Thyroid gland (tissue), 4 donors: ENCODE measurements at regions not wholly inside any gene's neighbourhood (a gene's known extent, or its start where the extent isn't known, plus 50 kb on each side); places are given as distances from the start of the nearest gene placed in this dataset.

Experiments
- POLR2A ChIP-seq, 2 donors: fragments of 450-650 bp; IDR thresholded peaks; one replicate each; pipeline ENCODE4 v1.6.1; 2017; ENCODE audit warnings: antibody characterized with exemption in 2 of 2, mild to moderate bottlenecking in 2 of 2, moderate library complexity in 1 of 2
- TF ChIP-seq, protein P1 (sequence below), 6 experiments: fragments of 200-600 bp in 3 of 6; fragments of 450-650 bp in 3 of 6; sonication (generic) in 3 of 6; IDR thresholded peaks; one replicate each; pipeline ENCODE4 v1.5.1; 2016 to 2019; ENCODE audit warnings: antibody characterized with exemption in 6 of 6, mild to moderate bottlenecking in 2 of 6, inconsistent platforms in 1 of 6, moderate library complexity in 1 of 6

DNA sequence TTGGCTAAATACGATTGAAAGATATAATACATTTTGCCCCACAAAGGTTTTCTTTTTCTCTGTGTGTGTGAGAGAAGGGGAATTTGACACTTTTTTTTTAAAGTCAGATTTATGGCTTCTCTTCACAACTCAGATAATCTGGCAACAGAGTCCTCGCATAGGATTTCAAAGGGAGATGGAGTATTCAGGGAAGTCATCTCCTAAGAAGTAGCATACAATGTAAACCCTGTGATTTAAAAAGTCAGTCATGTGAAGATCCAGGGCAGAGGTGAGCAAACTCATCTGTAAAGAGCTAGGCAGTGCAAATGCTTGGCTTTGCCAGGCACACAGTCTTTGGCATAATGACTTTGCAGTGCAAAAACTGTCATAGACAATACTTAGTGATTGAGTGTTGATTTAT is 1526.3 kb downstream of the AACS start:
- TF ChIP-seq, protein P1, sequence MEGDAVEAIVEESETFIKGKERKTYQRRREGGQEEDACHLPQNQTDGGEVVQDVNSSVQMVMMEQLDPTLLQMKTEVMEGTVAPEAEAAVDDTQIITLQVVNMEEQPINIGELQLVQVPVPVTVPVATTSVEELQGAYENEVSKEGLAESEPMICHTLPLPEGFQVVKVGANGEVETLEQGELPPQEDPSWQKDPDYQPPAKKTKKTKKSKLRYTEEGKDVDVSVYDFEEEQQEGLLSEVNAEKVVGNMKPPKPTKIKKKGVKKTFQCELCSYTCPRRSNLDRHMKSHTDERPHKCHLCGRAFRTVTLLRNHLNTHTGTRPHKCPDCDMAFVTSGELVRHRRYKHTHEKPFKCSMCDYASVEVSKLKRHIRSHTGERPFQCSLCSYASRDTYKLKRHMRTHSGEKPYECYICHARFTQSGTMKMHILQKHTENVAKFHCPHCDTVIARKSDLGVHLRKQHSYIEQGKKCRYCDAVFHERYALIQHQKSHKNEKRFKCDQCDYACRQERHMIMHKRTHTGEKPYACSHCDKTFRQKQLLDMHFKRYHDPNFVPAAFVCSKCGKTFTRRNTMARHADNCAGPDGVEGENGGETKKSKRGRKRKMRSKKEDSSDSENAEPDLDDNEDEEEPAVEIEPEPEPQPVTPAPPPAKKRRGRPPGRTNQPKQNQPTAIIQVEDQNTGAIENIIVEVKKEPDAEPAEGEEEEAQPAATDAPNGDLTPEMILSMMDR (IDR thresholded peaks at IDR 0.05) = no peak
- TF ChIP-seq POLR2A (IDR thresholded peaks at IDR 0.05) = no peak
